KG1 (cell line): ENCODE measurements at regions not wholly inside any gene's neighbourhood (a gene's known extent, or its start where the extent isn't known, plus 50 kb on each side); places are given as distances from the start of the nearest gene placed in this dataset.
"Not testable (repeated sequence)": the region's sequence is repeated elsewhere in the genome, so short reads cannot be mapped to it uniquely, and the experiment has no call there.

Experiments used
- DNase-seq: peaks from one replicate; lab custom pipeline; 2025; lab: John Stamatoyannopoulos, UW

DNA sequence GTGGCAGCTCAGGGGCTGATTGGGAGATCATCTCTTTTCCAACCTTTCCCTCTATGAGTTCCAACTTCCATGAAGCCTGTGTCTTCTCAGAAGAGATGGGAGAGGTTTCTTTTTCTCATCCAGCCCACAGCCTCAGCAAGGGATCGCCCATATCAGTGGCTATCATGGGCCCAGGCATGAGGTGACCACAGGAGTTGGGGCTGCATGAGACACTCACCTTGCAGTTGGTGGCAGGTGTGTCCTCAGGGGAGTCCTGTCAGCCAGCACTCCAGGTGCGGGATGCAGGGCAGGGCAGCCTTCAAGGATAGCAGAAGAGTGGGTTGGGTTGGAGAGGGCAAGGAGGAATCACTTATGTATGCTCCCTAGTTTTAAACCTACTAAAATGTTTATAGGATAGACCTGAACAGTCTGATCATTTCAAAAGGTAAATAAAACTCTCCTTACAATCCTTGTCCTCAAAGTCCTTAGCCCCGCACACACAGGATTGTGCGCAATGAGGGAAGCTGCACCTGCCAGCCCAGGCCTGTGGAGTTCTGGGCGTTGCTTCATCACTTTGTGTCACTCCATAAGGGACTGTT lies 811.1 kb downstream of the KCNJ18 start:
- DNase-seq = no peak

DNA sequence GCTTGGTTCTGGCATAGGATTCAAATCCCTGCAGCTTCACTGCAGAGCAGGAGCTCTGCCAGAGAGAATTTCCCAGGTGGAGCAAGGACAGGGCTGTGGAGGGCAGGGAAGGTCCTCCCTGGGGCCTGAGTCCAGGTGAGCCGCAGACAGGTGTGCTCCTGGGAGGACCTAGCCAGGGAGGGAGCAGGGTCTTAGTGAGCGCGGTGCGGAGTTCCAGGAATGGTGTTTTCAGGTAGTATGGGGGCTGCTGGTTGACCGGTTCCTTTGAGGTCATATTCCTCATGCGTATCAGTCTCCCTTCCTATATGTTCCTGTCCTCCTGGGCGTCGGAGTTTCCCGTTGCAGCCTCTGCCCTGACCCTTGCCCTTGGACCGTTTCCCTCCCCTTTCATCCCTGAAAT lies 813.3 kb downstream of the KCNJ18 start:
- DNase-seq = no peak

DNA sequence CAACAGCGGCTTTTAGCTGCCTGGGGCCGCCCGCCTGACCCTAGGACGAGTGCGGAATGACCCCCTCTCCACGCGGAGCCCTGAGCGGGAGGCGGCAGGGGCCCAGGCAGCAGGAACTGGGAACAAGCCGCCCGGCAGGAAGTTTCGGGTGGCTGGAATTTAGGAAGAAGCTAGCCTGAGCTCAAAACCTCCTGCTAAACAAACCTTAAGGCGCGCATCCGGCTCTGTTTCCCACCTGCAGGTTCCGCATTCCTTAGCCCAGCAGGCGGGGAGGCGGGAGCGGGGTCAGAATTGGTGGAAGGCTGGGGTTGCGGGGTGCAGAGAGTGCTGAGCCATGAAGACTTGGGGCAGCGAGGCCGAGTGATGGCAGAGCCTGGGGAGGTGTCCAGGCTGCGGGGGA lies 813.9 kb downstream of the KCNJ18 start:
- DNase-seq = no peak

DNA sequence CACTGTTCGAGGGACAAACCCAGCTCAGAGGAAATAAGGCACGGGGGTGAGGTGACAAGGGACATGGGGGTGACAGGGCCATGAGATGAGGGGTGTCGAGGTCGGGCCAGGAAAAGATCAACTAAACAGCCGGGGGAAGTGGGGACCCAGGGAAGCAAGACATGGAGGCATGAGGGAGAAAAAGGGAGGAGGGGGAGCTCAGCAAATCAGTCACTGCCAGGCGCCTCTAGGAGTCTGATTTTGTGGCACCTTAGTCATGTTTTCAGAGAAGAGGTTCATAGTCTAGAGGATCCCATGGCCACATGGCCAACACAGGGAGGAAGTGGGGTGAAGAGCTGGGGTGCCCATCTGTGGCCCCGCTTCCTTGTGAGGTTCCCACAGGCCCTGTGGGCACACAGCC lies 814.5 kb downstream of the KCNJ18 start:
- no peak for DNase-seq

DNA sequence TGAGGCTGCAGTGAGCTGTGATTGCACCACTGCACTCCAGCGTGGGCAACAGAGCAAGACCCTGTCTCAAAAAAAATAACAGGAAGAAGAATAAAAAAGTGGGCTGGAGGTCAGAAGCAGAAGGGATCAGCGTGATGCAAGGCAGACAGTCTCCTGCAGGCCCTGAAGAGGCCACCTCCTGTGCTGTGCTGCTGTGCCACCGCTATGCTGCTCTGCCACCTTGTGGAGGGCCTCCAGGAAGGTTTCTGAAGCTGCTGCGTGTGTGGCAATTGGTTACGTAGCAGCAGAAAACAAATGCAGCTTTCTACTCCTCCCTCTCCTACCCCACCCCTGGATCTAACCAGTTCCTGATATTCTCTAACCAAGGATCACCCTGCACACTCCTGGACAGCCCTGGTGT lies 815.5 kb downstream of the KCNJ18 start:
- peak; percentile 3 for DNase-seq

DNA sequence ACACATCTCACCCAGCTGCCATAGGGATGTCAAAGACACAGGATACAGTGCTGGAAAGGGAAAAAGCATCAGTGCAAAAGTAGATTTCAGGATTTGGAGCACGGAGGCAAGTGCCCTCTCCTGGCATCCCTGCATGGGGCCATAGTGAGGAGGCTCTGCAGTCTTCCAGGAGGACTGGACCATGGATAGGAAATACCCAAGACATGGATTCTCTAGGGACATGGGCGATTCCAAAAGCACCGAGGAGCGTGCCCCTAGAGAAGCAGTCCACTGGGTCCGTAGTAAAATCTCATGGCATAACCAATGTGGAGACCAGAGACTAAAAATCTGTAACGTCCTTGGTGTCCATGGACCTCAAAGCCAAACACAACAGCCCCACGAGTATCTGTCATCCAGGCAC lies 818.2 kb downstream of the KCNJ18 start:
- DNase-seq = no peak

DNA sequence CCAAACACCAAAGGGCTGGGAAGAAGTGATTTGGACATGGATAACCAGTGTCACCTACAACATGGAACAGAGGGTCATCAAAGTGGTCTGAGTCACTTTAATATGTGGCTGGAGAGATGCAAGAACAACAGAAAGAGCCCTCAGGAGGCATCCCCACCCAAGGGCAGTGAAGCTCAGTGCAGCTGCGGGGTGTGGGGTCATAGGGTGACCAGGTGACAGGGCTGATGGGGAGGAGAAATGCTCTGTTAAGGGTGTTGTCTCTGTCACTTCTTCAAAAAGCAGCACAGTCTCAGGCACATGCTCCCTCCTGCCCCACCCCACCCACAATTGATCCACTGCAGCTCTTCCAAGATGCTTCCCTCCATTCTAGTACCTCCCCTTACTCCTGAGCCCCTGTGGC lies 819.1 kb downstream of the KCNJ18 start:
- no peak for DNase-seq

DNA sequence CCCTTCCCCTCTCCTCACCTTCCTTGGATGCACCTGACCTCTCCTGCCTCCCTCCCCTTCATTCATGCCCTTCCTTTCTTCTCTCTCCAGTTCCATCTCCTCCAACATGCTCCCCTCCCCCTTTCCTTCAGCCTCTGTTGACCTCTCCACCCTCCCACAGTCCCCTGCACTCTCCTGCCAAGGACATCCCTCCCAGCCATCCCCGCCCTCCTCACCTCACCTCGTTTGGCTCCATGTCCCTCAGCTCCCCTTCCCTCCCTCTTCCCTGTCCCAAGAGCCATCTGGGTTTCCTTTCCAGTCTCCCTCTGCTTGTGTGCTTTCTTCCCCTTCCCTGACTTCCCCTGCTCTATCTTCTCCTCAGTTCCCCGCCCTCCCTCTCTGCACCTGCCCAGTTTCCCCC lies 819.7 kb downstream of the KCNJ18 start:
- no peak for DNase-seq

DNA sequence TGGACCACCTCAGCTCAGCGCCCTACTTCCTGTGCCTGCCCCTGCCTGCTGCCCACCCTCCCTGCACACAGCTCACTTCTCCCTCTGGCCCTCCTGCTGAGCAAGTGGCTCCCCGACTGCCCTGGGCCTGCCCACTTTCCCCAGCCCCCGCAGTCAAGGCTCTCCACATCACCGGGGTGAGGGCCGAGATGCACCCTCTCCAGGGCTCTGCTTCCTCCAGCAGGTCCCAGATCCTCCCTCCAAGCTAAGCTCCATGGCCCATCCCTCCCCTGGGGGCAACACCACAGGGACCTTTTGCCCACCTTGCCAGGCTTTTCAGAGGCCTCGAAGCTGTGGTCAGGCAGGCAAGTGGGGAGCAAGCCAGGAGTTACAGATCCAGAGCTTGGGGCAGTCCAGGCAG lies 820.2 kb downstream of the KCNJ18 start:
- no peak for DNase-seq

DNA sequence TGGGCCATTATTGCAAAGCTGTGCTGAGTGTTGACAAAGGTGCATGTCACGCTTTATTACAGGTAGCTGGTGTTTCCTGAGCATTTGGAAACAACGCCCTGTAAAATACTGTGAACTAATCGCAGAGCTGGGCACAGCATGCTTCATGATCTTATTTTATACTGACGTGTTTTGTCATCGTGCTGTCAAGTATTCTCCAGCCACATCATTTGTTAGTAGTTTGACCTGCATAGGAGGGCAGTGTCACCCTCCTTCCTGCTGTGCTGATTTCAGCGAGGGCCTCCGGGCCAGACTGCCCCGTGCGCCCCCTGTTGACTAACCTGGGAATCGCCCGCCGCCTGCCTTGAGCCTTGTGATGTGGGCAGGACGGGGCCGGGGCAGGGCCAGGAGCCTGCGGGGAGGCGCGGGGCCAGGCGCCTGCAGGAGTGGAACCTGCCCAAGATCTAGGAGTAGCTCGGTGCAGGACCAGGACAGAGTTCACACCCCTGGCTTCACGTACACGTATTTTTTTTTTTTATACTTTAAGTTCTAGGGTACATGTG lies 820.7 kb downstream of the KCNJ18 start:
- DNase-seq = no peak

DNA sequence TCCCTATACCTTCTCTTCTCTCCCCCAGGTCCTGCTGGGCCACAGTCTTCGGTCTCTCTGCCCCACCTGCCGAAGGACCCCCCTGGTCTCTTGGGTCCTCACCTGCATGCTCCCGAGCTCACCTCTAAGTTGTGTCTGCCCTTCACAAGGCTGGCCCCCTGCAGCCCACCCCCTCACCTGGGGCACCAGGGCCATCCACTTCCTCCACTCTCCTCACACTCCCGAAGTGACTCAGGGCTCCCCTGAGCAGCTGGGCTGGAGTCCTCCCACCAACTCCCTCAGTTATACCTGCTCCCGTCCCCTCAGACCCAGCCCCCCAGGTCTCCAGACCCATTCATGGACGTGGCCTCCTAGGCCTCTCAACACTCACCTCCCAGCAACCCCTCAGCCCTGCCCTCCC lies 822.0 kb downstream of the KCNJ18 start:
- DNase-seq = no peak

DNA sequence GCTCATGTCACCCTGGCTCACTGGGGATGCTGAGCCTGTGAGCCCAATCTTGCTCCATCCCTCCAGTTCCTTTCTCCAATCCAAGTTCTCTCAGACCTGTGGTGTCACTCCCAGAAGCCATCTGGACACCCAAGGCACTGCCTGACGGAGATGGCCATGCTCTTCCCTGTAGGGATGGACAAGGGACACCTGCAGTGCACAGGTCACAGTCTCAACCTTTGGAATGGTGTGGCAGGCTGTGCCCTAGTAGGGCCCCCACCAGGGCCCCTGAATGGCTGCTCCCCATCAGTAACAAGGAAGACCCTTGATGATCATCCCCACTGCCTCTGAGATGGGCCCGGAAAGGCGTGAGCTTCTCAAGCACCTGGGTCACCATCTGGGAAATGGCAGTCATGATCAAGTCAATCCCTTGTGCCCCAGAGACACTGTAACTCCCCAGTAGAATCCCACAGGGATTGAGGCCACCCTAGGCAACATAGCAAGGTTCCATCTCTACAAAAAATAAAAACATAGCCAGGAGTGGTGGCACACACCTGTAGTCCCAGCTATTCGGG lies 822.5 kb downstream of the KCNJ18 start:
- no peak for DNase-seq

DNA sequence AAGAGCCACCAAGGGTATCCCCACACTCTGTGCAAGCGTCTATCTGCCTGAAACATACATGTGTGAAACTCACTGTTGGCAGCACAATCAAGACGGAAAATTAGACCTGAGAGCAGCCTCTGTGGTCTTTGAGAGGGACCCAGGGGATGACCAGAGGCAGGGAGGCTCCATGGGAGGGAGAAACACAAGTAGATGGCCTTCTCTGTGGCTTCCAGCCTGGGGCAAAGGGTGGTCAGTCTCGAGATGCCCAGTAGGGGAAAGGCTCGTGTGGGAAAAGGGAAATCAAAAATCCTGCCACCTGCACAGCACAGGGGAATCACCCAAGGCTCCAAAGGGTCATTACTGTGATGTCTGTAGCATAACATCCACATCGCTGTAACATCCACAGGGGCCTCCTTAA lies 823.3 kb downstream of the KCNJ18 start:
- DNase-seq = no peak

DNA sequence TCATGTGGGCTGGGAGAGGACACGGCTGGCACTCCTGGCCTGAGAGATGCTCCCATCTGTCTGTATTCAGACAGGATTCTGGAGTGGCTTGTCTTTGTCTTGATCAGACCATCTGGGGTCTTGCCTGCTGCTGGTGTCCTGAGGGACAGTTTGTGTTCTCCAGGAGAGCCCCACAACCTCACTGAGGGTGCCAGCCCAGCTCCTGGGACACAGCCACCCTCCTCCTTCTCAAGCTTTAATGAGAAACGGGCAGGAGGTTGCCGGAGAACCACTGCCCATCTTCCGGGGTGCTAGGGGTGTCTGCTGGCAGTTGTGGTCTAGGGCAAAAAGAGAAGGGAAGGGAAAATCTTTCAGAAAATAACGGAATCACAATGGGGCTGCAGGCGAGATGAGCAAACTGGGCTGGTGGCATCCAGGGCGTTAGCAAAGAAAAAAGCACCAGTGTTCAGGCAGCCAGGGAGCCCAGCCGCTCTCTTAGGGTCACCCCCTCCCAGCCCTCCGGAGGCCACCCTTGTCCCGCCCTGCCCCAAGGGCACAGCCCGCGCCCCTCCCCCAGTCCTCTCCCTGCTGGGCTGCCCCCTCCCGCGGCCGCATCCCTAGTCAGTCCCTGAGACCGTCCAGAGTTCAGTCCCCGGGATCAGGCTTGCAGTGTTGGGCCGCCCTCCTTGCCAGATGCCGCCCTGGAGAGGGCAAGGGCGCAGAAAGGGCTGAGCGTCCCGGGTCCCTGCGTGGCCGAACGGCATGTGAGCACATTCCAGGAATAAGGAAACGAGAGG lies 824.7 kb downstream of the KCNJ18 start:
- no peak for DNase-seq

DNA sequence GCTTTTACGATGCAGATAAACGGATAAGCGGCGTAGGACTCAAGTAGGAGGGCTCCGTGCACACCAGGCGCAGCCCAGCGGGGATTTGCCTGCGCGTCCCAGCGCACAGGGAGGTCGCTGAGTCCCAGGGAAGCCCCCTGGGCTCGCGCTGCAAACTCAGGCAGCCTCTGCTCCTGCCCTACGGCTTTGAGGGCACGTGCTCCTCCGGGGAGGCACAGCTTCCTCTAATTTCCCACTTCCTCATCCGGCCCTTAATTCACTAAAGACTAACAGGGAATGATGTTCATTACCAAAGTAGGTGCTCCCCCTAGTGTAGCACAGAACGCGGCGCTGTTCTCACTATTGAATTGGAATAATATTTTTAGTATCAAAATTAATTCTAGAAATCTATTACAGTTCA lies 825.4 kb downstream of the KCNJ18 start:
- no peak for DNase-seq

DNA sequence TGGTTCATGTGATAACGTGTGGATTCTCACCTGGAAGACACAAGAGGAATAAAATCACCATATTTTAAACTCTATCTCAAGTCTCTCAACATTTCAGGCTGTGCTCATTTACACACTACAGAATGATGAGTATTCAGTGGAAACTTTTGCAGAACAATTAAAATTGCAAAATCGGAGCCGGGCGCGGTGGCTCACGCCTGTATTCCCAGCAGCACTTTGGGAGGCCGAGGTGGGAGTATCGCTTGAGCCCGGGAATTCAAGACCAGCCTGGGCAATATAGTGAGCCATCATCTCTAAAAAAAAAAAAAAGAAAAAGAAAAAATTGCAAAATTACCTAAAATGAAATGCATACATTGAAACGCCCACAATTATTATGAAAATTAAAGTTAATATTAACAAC lies 825.9 kb downstream of the KCNJ18 start:
- DNase-seq = no peak

DNA sequence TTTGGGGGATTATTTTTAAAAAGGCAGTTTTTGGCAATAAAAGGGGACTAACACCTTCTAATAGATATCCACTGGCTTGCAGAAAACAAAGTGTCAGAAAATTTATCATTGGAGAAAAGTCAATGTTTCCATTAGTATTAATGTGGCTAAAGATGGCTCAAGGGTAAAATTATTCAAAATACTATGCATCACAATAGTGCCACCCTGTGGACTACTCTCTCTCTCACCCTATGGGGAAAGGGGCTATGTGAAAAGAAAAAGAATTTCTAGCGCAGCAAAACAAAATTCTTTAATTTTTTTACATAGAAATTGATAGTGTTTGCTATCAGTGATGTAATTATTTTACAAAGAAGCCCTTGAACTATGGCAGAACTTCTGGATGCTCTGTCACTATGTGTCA lies 856.5 kb downstream of the KCNJ18 start:
- DNase-seq = not testable (repeated sequence)

DNA sequence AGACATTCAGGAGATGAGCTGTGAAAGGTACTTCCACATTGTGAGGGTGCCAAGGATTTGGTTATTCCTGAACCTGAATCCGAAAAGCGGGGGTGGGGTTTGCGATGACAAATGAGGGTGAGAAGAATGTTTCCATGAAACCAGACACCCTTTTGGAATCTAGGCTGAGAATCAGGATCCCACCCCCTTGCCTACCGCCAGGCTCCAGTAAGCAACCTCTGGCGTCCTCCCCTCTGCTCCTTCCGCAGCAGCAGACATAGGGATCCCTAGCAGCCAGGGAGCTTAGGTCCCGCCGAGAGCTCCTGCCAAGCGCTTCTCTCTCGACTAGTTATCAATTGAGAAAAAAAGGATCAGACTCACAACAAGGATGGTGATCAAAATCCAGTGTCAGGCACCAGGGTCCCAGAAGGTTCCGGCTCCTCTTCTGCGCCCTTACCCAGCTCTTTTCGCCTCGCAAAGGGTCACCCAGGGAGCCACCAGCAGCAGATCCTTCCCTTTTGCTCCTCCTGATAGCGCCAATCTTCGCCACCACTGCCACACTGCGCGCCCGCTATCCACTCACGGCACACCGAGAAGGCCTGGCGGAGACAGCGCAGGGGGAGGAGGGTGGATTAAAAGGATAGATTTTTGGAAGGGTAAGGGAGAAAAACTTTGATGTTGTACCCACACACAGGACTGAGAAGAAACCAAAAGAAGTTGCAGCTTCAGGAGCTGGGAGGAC lies 859.5 kb downstream of the KCNJ18 start:
- DNase-seq = not testable (repeated sequence)

DNA sequence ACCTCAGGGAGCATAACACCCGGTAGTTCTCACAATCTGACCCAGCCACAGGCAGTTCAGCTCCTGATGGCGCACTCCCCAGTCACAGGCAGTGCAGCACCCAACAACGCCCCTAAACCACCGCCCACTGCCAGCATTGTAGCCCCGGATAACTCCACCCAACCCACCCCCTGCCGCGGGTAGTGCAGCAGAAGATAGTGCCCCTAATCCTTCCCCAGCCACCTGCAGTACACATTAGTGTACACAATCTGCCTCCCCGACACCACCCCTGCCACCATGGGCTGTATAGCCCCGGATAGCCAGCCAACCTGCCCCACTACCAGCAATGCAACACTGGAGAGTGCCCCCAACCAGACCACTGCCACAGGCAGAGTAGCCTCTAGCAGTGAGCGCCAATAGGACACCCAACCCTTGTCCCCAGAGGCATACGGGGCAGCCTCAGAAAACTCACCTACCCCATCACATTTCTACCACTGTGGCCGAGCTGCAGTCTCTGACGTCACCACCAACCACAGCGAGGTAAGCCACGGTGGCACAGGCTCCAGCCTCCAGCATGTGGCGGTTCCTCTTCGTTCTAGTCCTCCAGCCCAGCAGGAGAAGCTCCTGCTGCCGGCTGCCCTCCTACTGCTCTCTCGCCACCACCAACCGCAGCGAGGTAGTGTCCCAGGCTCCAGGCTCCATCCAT lies 877.3 kb downstream of the KCNJ18 start:
- DNase-seq = no peak

DNA sequence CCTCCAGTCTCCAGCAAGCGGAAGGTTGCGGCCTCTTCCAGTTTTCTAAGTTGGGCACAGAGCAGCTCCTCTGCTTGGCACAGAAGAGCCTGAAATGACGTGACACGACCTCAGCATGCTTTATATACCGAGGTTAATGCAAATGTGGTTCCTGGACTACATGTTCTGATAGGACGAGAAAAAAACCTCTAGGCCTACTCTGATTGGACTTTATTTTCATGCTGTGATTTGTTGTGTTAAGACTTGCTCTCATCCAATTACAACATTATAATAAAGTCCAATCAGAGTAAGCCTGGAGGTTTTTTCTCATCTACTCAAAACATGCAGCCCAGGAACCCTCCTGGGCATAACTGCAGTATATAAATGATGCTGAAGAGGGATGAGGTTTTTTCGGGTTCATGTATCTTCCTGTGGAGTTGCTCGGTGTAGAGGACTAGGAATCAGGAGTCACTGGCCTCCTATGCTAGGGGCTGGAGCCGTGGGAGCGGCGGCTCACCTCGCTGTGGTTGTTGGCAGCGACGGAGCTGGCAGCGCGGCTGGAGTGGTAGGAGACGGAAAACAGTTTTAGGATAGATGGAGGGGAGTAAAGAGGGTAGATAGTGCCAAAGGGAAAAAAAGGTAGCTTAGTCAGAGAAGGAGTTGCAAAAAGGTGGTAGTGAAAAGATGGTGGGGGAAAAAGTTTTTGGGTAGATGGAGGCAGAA lies 878.0 kb downstream of the KCNJ18 start:
- DNase-seq = no peak

DNA sequence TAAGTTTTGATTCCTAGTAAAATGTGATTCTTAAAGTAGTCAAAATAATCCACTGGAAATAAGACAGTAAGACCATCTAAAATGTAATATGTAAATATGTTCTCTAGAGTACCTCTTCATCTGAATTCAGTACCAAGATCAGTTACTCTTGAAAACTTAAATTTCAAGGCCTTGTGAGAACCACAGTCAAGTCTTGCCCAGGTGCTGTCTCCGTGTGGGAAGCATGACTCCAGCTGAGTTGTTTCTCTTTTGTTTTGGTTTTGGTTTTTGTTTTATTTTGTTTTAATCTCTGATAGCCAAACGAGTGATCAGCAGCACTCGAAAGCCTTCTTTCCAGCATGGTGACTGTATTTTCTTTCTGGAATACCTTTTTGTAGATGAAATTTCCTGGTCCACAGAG lies 907.0 kb downstream of the KCNJ18 start:
- DNase-seq = no peak
